Liver (tissue), 2 donors: ENCODE measurements at regions not wholly inside any gene's neighbourhood (a gene's known extent, or its start where the extent isn't known, plus 50 kb on each side); places are given as distances from the start of the nearest gene placed in this dataset.

Source experiments
- CTCF ChIP-seq: fragments of 150-350 bp; IDR thresholded peaks from 2 replicates; pipeline ENCODE4 v1.5.1; 2017; ENCODE audit warnings: improper control_type of control experiment, low read depth, low read length; ENCODE audit not compliant: missing input control
- REST ChIP-seq: IDR thresholded peaks from 2 replicates; pipeline ENCODE4 v1.6.1; 2016; ENCODE audit warnings: antibody characterized with exemption, mild to moderate bottlenecking
- YY1 ChIP-seq: IDR thresholded peaks from 2 replicates; pipeline ENCODE4 v1.6.1; 2016; ENCODE audit warnings: antibody characterized with exemption, mild to moderate bottlenecking
- ZBTB33 ChIP-seq: IDR thresholded peaks from 2 replicates; pipeline ENCODE4 v1.6.1; 2016; ENCODE audit warnings: antibody characterized with exemption
- donor health status: healthy.

- no peak for TF ChIP-seq YY1
- no peak for TF ChIP-seq CTCF
- no peak for TF ChIP-seq ZBTB33
- TF ChIP-seq REST: no peak
Observed at GRCh38 chr15:96122077-96123027, 208.1 kb upstream of the NR2F2 start.
